ENCODE measurements at regions not wholly inside any gene's neighbourhood (a gene's known extent, or its start where the extent isn't known, plus 50 kb on each side); places are given as distances from the start of the nearest gene placed in this dataset.
A peak's percentile ranks its signal among the peaks of the same experiment; 100 is the strongest.

DNA sequence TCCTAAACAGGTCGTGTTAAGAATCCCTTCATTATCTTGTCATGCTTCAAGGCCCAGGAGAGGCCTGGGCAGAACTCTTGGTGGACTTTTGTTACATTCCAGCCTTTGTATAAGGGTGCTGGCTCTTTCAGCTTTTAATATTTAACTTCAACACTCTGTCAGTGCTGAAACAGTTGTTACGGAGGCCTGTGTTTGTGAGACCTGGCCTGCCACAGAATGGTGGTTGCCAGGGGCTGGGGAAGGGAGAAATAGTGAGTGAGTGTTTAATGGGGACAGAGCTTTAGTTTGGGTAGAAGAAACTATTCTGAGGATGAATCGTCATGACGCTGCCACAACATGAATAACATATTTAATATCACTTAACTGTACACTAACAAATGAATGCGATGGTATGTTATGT is 1027.6 kb upstream of the PRKX start:
- intact Hi-C loops (cut with micrococcal nuclease), result no loop called here
- DNase-seq, result no peak
- Mint-ChIP-seq H3K4me3 (no peak overlapping the region), H3K4me1 (ENCODE audit: low read depth) (no peaks in the 10 kb centered on the region), H3K27me3 (no peaks in the 10 kb centered on the region), H3K9me3 (no peaks in the 10 kb centered on the region), H3K36me3 (ENCODE audit: low read depth) (no peaks in the 10 kb centered on the region), H3K27ac (no peak overlapping the region)
- no peak for TF ChIP-seq CTCF (IDR thresholded peaks at IDR 0.05)
- POLR2A ChIA-PET, result no interaction called here
- CTCF ChIA-PET, result no interaction called here
- ATAC-seq, result no peak

- no peaks in the 10 kb centered on the region for H3K27me3 Mint-ChIP-seq
- no peak overlapping the region for H3K4me3 Mint-ChIP-seq
- H3K9me3 Mint-ChIP-seq, result no peaks in the 10 kb centered on the region
- TF ChIP-seq CTCF (IDR thresholded peaks at IDR 0.05), result no peak
- intact Hi-C loops (cut with micrococcal nuclease), result no loop called here
- CTCF ChIA-PET, result no interaction called here
- DNase-seq (no peak), ATAC-seq (no peak)
- POLR2A ChIA-PET, result no interaction called here
- H3K36me3 Mint-ChIP-seq (ENCODE audit: low read depth), result no peaks in the 10 kb centered on the region
- no peak overlapping the region for H3K27ac Mint-ChIP-seq
- no peaks in the 10 kb centered on the region for H3K4me1 Mint-ChIP-seq (ENCODE audit: low read depth)
These were observed 1021.9 kb upstream of the PRKX start for GRCh38 chrX:4735299-4735698.

- Mint-ChIP-seq H3K36me3 (ENCODE audit: low read depth) (no peaks in the 10 kb centered on the region), H3K4me1 (ENCODE audit: low read depth) (no peaks in the 10 kb centered on the region), H3K4me3 (no peak overlapping the region), H3K27ac (peak overlapping the region; percentile 38), H3K9me3 (no peaks in the 10 kb centered on the region), H3K27me3 (no peaks in the 10 kb centered on the region)
- TF ChIP-seq CTCF (IDR thresholded peaks at IDR 0.05), result no peak
- ChIA-PET POLR2A (no interaction called here), CTCF (interaction anchor here (0.6 kb wide), 1 partner anchor 11 kb away, joined by 3 read pairs; no protein-coding TSS in a partner anchor)
- no peak for DNase-seq
- no peak for ATAC-seq
- intact Hi-C loops (cut with micrococcal nuclease), result no loop called here
These were observed 997.4 kb upstream of the PRKX start for GRCh38 chrX:4710618-4711433.

DNA sequence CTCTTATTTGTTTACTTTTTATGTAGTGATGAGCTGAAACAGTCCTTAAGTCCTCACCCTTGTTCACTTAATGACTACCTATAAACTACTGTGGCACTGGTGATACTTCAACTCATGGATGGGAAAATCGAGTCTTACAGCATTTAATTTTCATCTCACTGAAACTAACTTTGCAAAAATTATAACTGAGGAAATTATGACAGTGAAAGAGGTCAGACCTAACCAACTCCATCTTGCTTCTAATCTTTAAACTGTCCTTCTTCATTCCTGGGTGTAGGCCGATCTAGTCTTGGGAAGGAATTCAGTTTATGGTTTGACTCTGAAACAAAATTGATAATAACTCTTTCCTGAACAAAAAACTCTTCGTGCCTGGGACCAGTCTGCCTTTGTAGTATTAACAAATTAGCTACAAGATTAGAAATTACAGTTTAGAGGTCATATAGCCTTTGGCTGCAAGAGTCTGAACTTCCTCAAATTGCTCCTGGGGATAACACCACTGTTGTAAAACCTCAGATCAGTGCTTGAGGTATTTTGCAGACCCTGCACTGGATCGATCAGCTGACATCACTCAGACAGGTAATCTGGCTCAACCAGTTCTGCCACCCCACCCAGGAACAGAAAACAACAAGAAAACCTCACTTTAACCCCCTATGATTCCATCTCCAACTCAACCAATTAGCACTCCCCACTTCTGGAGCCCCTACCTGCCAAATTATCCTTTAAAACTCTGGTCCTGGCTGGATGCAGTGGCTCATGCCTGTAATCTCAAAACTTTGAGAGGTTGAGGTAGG is 995.7 kb upstream of the PRKX start:
- Mint-ChIP-seq H3K27ac (no peak overlapping the region), H3K9me3 (no peaks in the 10 kb centered on the region), H3K4me3 (no peak overlapping the region), H3K4me1 (ENCODE audit: low read depth) (no peaks in the 10 kb centered on the region), H3K27me3 (no peaks in the 10 kb centered on the region), H3K36me3 (ENCODE audit: low read depth) (no peaks in the 10 kb centered on the region)
- POLR2A ChIA-PET, result no interaction called here
- no peak for TF ChIP-seq CTCF (IDR thresholded peaks at IDR 0.05)
- DNase-seq, result no peak
- no peak for ATAC-seq
- intact Hi-C loops (cut with micrococcal nuclease), result no loop called here
- CTCF ChIA-PET, result no interaction called here

DNA sequence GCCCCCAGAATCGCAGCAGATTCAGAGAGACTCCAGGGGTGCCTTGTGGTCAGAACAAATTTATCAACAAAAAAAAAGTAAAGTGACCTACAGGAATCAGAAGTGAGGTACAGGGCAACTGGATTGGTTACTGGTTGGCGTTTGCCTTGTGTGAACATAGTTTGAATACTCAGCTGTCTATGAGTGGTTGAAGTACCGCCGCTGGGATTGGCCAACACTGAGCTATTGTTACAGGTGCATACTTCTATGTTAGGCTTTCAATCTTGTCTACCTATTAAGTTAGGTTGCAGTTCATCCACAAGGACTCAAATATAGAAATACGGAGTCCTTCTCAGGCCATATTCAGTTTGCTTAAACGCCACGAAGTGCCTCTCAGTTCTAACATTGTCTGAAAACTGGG is 993.5 kb upstream of the PRKX start:
- ChIA-PET CTCF (no interaction called here), POLR2A (no interaction called here)
- Mint-ChIP-seq H3K4me1 (ENCODE audit: low read depth) (no peaks in the 10 kb centered on the region), H3K27ac (no peak overlapping the region), H3K27me3 (no peaks in the 10 kb centered on the region), H3K9me3 (no peaks in the 10 kb centered on the region), H3K36me3 (ENCODE audit: low read depth) (no peaks in the 10 kb centered on the region), H3K4me3 (no peak overlapping the region)
- intact Hi-C loops (cut with micrococcal nuclease), result no loop called here
- DNase-seq (no peak), ATAC-seq (no peak)
- no peak for TF ChIP-seq CTCF (IDR thresholded peaks at IDR 0.05)
